Heart left ventricle (tissue), 16 donors: ENCODE measurements at regions not wholly inside any gene's neighbourhood (a gene's known extent, or its start where the extent isn't known, plus 50 kb on each side); places are given as distances from the start of the nearest gene placed in this dataset.

Source experiments
- ATAC-seq, 4 donors: fragments of 200-7000 bp; cut with Tn5 transposase; one replicate each; pipeline ENCODE4 v1.9.1; 2020 to 2022; ENCODE audit warnings: moderate library complexity in 4 of 4, mild to moderate bottlenecking in 3 of 4, moderate number of reproducible peaks in 1 of 4
- DNase-seq, 5 donors: peaks; one replicate each; pipeline ENCODE4 v3.0.0-alpha.2; 2020
- H3K27ac ChIP-seq, 12 donors: fragments of 200-600 bp; sonication (generic) in 4 of 12; one replicate each; pipeline versions ENCODE4 v1.5.0 to v1.8.0; 2016 to 2022; ENCODE audit warnings: mild to moderate bottlenecking in 2 of 12
- H3K27me3 ChIP-seq, 9 donors: fragments of 200-600 bp; sonication (generic) in 2 of 9; one replicate each; pipeline versions ENCODE4 v1.5.1 to v1.8.0; 2016 to 2022; ENCODE audit warnings: mild to moderate bottlenecking in 3 of 9
- H3K36me3 ChIP-seq, 9 donors: fragments of 200-600 bp; sonication (generic) in 2 of 9; one replicate each; pipeline versions ENCODE4 v1.5.0 to v1.8.0; 2018 to 2022; ENCODE audit warnings: mild to moderate bottlenecking in 2 of 9
- H3K4me1 ChIP-seq, 12 donors: fragments of 200-600 bp; sonication (generic) in 4 of 12; one replicate each; pipeline versions ENCODE4 v1.5.0 to v1.8.0; 2016 to 2022; ENCODE audit warnings: mild to moderate bottlenecking in 3 of 12
- H3K4me3 ChIP-seq, 12 donors: fragments of 200-600 bp; sonication (generic) in 4 of 12; one replicate each; pipeline versions ENCODE4 v1.5.0 to v1.8.0; 2017 to 2022; ENCODE audit warnings: mild to moderate bottlenecking in 9 of 12, moderate library complexity in 4 of 12
- H3K9me3 ChIP-seq, 12 donors: fragments of 200-600 bp; sonication (generic) in 4 of 12; one replicate each; pipeline versions ENCODE4 v1.5.0 to v1.8.0; 2016 to 2022; ENCODE audit warnings: mild to moderate bottlenecking in 1 of 12
- POLR2A ChIP-seq, 2 donors: fragments of 450-650 bp; IDR thresholded peaks; one replicate each; pipeline ENCODE4 v1.6.1; 2017; ENCODE audit warnings: antibody characterized with exemption in 2 of 2, mild to moderate bottlenecking in 2 of 2, moderate library complexity in 2 of 2
- WGBS, 4 donors: extraction: QIAGEN DNeasy Blood & Tissue Kit in 2 of 4; methylation state at CpG; one replicate each; pipeline versions ENCODE4 v1.1.5 to v1.1.7; 2013 to 2018; 5-methylcytosine and 5-hydroxymethylcytosine counted together
- intact Hi-C, 10 donors: fragments of 100-400 bp; cut with DNase I; formaldehyde crosslinking; loops; one replicate each; pipeline versions ENCODE4 v1.11.1 to v1.14.2; 2022
- TF ChIP-seq, protein P1 (sequence below), 12 donors: fragments of 200-600 bp; sonication (generic) in 4 of 12; IDR thresholded peaks; one replicate each; pipeline versions ENCODE4 v1.5.0 to v1.8.0; 2018 to 2022; ENCODE audit warnings: antibody characterized with exemption in 12 of 12, mild to moderate bottlenecking in 5 of 12
- donor health status: ischemic (EF 13 %, LVEDD 7.1; RV severe dilation, severe dysfunction).
- donor health status: healthy with polysubstance abuse.
- donor health status: DM: no; HTN: yes; CAD: no.
- donor health status: DM: no; HTN: no; CAD: no.
- donor health status: ischemic (EF 25% LVEDD 6.9; RV normal size, moderate dysfunction).
- donor health status: ischemic (EF 25% LVEDD 5.7; RV mildly dilated, moderate dysfunction).
- donor health status: healthy.
- donor health status: DM: yes; HTN: yes; CAD: no.
- donor health status: ischemic (EF 35%, LVEDD 5.7; RV mildly dilated, moderate dysfunction).
- donor health status: nonischemic (EF 11% LVEDD 7.7; RV severe dilation, severe dysfunction).
- donor health status: DM: yes; HTN: yes; CAD: no.
- donor health status: PGD.
- donor health status: ischemic (EF 29% LVEDD 5.4; RV normal size, mild dysfunction).
- donor health status: nonischemic (EF 23%, LVEDD 6.1; RV moderate dilation, normal function).

DNA sequence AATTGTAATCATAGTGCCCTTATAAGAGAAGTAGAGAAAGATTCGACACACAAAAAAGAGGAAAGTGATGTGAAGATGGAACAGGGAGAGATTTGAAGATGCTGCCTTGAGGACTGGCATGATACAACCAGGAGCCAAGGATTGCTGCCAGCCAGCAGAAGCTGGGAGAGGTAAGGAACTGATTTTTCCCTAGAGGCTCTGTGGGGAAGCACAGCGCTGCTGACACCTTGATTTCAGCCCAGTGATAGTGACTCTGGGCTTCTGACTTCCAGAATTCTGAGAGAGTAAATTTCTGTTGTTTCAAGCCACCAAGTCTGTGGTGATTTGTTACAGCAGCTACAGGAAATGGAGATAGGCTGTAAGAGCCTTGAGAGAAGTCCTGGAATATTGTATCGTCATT lies 98.2 kb downstream of the RAB11FIP2 start:
- Histone ChIP-seq H3K9me3 (no peaks in the 10 kb centered on the region), H3K27me3 (no peaks in the 10 kb centered on the region), H3K36me3 (no peaks in the 10 kb centered on the region), H3K4me1 (no peaks in the 10 kb centered on the region), H3K27ac (no peak overlapping the region), H3K4me3 (no peak overlapping the region)
- TF ChIP-seq POLR2A (IDR thresholded peaks at IDR 0.05): no peak
- TF ChIP-seq, protein P1, sequence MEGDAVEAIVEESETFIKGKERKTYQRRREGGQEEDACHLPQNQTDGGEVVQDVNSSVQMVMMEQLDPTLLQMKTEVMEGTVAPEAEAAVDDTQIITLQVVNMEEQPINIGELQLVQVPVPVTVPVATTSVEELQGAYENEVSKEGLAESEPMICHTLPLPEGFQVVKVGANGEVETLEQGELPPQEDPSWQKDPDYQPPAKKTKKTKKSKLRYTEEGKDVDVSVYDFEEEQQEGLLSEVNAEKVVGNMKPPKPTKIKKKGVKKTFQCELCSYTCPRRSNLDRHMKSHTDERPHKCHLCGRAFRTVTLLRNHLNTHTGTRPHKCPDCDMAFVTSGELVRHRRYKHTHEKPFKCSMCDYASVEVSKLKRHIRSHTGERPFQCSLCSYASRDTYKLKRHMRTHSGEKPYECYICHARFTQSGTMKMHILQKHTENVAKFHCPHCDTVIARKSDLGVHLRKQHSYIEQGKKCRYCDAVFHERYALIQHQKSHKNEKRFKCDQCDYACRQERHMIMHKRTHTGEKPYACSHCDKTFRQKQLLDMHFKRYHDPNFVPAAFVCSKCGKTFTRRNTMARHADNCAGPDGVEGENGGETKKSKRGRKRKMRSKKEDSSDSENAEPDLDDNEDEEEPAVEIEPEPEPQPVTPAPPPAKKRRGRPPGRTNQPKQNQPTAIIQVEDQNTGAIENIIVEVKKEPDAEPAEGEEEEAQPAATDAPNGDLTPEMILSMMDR (IDR thresholded peaks at IDR 0.05): no peak
- no peak for ATAC-seq
- DNase-seq: no peak
- intact Hi-C loops: no loop called here
- WGBS, 4 donors: 71 to 84% (median 78%) methylated on average over 3 of the region's 3 CpGs

DNA sequence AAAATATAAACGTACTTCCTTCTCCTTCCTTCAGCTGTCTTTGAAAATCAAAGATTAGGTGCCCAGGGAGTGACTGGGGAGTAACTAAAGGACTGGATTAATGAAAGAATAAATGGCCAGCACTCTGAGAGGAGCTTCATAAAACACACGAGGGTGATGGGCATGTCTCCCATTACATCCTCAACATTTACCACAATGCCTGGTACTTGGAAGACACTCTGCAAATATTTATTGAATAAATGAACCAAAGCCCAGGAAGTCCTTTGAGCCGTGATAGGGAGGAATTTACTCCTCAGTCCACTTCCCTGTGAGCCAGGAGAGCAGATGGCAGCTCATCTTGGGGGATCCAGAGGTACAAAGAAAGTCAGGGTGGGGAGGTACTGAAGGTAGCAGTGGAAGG lies 96.3 kb downstream of the RAB11FIP2 start:
- H3K27ac ChIP-seq: no peak overlapping the region
- 58 to 64% (median 58%) methylated on average over 3 of the region's 3 CpGs for WGBS, 4 donors
- H3K27me3 ChIP-seq: no peaks in the 10 kb centered on the region

More for the DNA sequence above, 96.3 kb downstream of the RAB11FIP2 start:
- no peak for TF ChIP-seq POLR2A (IDR thresholded peaks at IDR 0.05)
- TF ChIP-seq, protein P1 (IDR thresholded peaks at IDR 0.05): no peak
- intact Hi-C loops: no loop called here
- no peaks in the 10 kb centered on the region for H3K9me3 ChIP-seq
- DNase-seq: no peak
- H3K36me3 ChIP-seq: no peaks in the 10 kb centered on the region
- no peak for ATAC-seq
- no peak overlapping the region for H3K4me3 ChIP-seq
- H3K4me1 ChIP-seq: no peaks in the 10 kb centered on the region
